ENCODE measurements at regions not wholly inside any gene's neighbourhood (a gene's known extent, or its start where the extent isn't known, plus 50 kb on each side); places are given as distances from the start of the nearest gene placed in this dataset.
A peak's percentile ranks its signal among the peaks of the same experiment; 100 is the strongest.

- H3K9ac ChIP-seq = no peak overlapping the region
- no peaks in the 10 kb centered on the region for H3K9me2 ChIP-seq (ENCODE audit: insufficient read depth)
- H3K27me3 ChIP-seq (replicated peaks; ENCODE audit: insufficient read depth) = peaks cover 41% of the 10 kb centered on the region
- H3K27ac ChIP-seq = no peak overlapping the region
- no peaks in the 10 kb centered on the region for H3K4me1 ChIP-seq (ENCODE audit: insufficient read depth)
- WGBS, 2 experiments (ENCODE audit: low coverage in 1 of 2, low lambda C conversion rate in 2 of 2, missing lambda C conversion rate in 2 of 2) = 22 to 25% methylated on average over 2 of the region's 2 CpGs
- H3K4me2 ChIP-seq (ENCODE audit: unreplicated experiment) = no peak overlapping the region
- no peaks in the 10 kb centered on the region for H3F3A ChIP-seq (ENCODE audit: insufficient read depth)
- H2AFZ ChIP-seq = no peak overlapping the region
- no peaks in the 10 kb centered on the region for H4K20me1 ChIP-seq (ENCODE audit: insufficient read depth)
- no peaks in the 10 kb centered on the region for H3K79me2 ChIP-seq (ENCODE audit: insufficient read depth)
- TF ChIP-seq EZH2 (IDR thresholded peaks at IDR 0.05; ENCODE audit: insufficient read depth, poor library complexity, severe bottlenecking) (no peak), EZH2phosphoT487 (IDR thresholded peaks at IDR 0.05; ENCODE audit: insufficient read depth, low read depth) (no peak)
- no peaks in the 10 kb centered on the region for H3K9me3 ChIP-seq (ENCODE audit: low read depth)
- in situ Hi-C loops (cut with MboI) = no loop called here
- H3K36me3 ChIP-seq (ENCODE audit: low read depth) = no peaks in the 10 kb centered on the region
- H3K4me3 ChIP-seq = no peak overlapping the region
- no peak for DNase-seq
Measured at GRCh38 chr13:109479534-109479933, 306.8 kb downstream of the IRS2 start.

- DNase-seq = no peak
- no peak overlapping the region for H3K9ac ChIP-seq
- TF ChIP-seq EZH2phosphoT487 (IDR thresholded peaks at IDR 0.05; ENCODE audit: insufficient read depth, low read depth) (no peak), EZH2 (IDR thresholded peaks at IDR 0.05; ENCODE audit: insufficient read depth, poor library complexity, severe bottlenecking) (no peak)
- H3K4me2 ChIP-seq (ENCODE audit: unreplicated experiment) = no peak overlapping the region
- in situ Hi-C loops (cut with MboI) = no loop called here
- H3K4me3 ChIP-seq = no peak overlapping the region
- no peaks in the 10 kb centered on the region for H3K79me2 ChIP-seq (ENCODE audit: insufficient read depth)
- no peaks in the 10 kb centered on the region for H3K9me2 ChIP-seq (ENCODE audit: insufficient read depth)
- 57 to 68% methylated on average over 5 of the region's 5 CpGs for WGBS, 2 experiments (ENCODE audit: low coverage in 1 of 2, low lambda C conversion rate in 2 of 2, missing lambda C conversion rate in 2 of 2)
- H3K36me3 ChIP-seq (ENCODE audit: low read depth) = no peaks in the 10 kb centered on the region
- peaks cover 45% of the 10 kb centered on the region for H3K27me3 ChIP-seq (replicated peaks; ENCODE audit: insufficient read depth)
- no peak overlapping the region for H2AFZ ChIP-seq
- H3K9me3 ChIP-seq (ENCODE audit: low read depth) = no peaks in the 10 kb centered on the region
- H3K4me1 ChIP-seq (ENCODE audit: insufficient read depth) = no peaks in the 10 kb centered on the region
- H4K20me1 ChIP-seq (ENCODE audit: insufficient read depth) = no peaks in the 10 kb centered on the region
- no peaks in the 10 kb centered on the region for H3F3A ChIP-seq (ENCODE audit: insufficient read depth)
- no peak overlapping the region for H3K27ac ChIP-seq
Measured at GRCh38 chr13:109476001-109476400, 310.4 kb downstream of the IRS2 start.

- Histone ChIP-seq H3K4me1 (ENCODE audit: insufficient read depth) (no peaks in the 10 kb centered on the region), H4K20me1 (ENCODE audit: insufficient read depth) (no peaks in the 10 kb centered on the region), H3F3A (ENCODE audit: insufficient read depth) (no peaks in the 10 kb centered on the region), H3K27ac (no peak overlapping the region), H3K36me3 (ENCODE audit: low read depth) (no peaks in the 10 kb centered on the region), H3K27me3 (replicated peaks; ENCODE audit: insufficient read depth) (peaks cover 17% of the 10 kb centered on the region), H3K79me2 (ENCODE audit: insufficient read depth) (no peaks in the 10 kb centered on the region), H3K9me2 (ENCODE audit: insufficient read depth) (no peaks in the 10 kb centered on the region), H2AFZ (no peak overlapping the region), H3K4me2 (ENCODE audit: unreplicated experiment) (no peak overlapping the region), H3K9me3 (ENCODE audit: low read depth) (no peaks in the 10 kb centered on the region), H3K9ac (no peak overlapping the region), H3K4me3 (no peak overlapping the region)
- no peak for TF ChIP-seq EZH2phosphoT487 (IDR thresholded peaks at IDR 0.05; ENCODE audit: insufficient read depth, low read depth)
- in situ Hi-C loops (cut with MboI) = no loop called here
- no peak for DNase-seq
- 26 to 31% methylated on average over 5 of the region's 5 CpGs for WGBS, 2 experiments (ENCODE audit: low coverage in 1 of 2, low lambda C conversion rate in 2 of 2, missing lambda C conversion rate in 2 of 2)
Measured at GRCh38 chr13:109468123-109468522, 318.3 kb downstream of the IRS2 start.

- H3K9me2 ChIP-seq (ENCODE audit: insufficient read depth) = no peaks in the 10 kb centered on the region
- no peak overlapping the region for H3K27ac ChIP-seq
- TF ChIP-seq EZH2phosphoT487 (IDR thresholded peaks at IDR 0.05; ENCODE audit: insufficient read depth, low read depth) (no peak), EZH2 (IDR thresholded peaks at IDR 0.05; ENCODE audit: insufficient read depth, poor library complexity, severe bottlenecking) (no peak)
- H3K4me2 ChIP-seq (ENCODE audit: unreplicated experiment) = no peak overlapping the region
- no peaks in the 10 kb centered on the region for H4K20me1 ChIP-seq (ENCODE audit: insufficient read depth)
- H3K36me3 ChIP-seq (ENCODE audit: low read depth) = no peaks in the 10 kb centered on the region
- no peaks in the 10 kb centered on the region for H3K4me1 ChIP-seq (ENCODE audit: insufficient read depth)
- H3K9me3 ChIP-seq (ENCODE audit: low read depth) = no peaks in the 10 kb centered on the region
- DNase-seq = peak; percentile 20
- H3K9ac ChIP-seq = no peak overlapping the region
- no peak overlapping the region for H3K4me3 ChIP-seq
- in situ Hi-C loops (cut with MboI) = no loop called here
- H2AFZ ChIP-seq = no peak overlapping the region
- 0 out of 2 replicates have a peak, but pooled peaks cover 6% of the 10 kb centered on the region for H3K27me3 ChIP-seq (replicated peaks; ENCODE audit: insufficient read depth)
- no peaks in the 10 kb centered on the region for H3F3A ChIP-seq (ENCODE audit: insufficient read depth)
- WGBS, 2 experiments (ENCODE audit: low coverage in 1 of 2, low lambda C conversion rate in 2 of 2, missing lambda C conversion rate in 2 of 2) = 3 to 8% methylated on average over 2 of the region's 2 CpGs
- no peaks in the 10 kb centered on the region for H3K79me2 ChIP-seq (ENCODE audit: insufficient read depth)
Measured at GRCh38 chr13:109465148-109465547, 321.2 kb downstream of the IRS2 start.
